Keratinocyte (primary cell): ENCODE measurements at regions not wholly inside any gene's neighbourhood (a gene's known extent, or its start where the extent isn't known, plus 50 kb on each side); places are given as distances from the start of the nearest gene placed in this dataset.

Experiments
- CTCF ChIP-seq, 3 experiments: IDR thresholded peaks in 1 of 3; conservative IDR thresholded peaks in 1 of 3; optimal IDR thresholded peaks in 1 of 3; 2 replicates in 2 of 3; 3 replicates in 1 of 3; pipeline versions ENCODE3 to v1.5.1; 2011; ENCODE audit warnings: low read length in 3 of 3, mild to moderate bottlenecking in 3 of 3, moderate library complexity in 2 of 3, control low read depth in 1 of 3, inconsistent platforms in 1 of 3; ENCODE audit not compliant: insufficient read depth in 2 of 3; ENCODE audit errors: extremely low read depth in 1 of 3
- EZH2 ChIP-seq: IDR thresholded peaks from one replicate; pipeline ENCODE4 v1.6.1; 2012; ENCODE audit warnings: inconsistent platforms, mild to moderate bottlenecking, low read length, moderate library complexity

- TF ChIP-seq CTCF (optimal IDR thresholded peaks at IDR 0.05 in 1 of 3, IDR thresholded peaks at IDR 0.05 in 1 of 3, conservative IDR thresholded peaks at IDR 0.05 in 1 of 3; ENCODE audit: extremely low read depth in 1 of 3, insufficient read depth in 2 of 3, low read length in 3 of 3), result no peak
- TF ChIP-seq EZH2, result no peak
Observed at GRCh38 chr13:50125304-50125553, 110.0 kb downstream of the KCNRG start.
